Stimulated activated CD8-positive, alpha-beta memory T cell treated with anti-CD3 and anti-CD28 coated beads, Interleukin-2, amount 100 ng/mL, for 48 hours (primary cell): ENCODE measurements at regions not wholly inside any gene's neighbourhood (a gene's known extent, or its start where the extent isn't known, plus 50 kb on each side); places are given as distances from the start of the nearest gene placed in this dataset.
"Not testable (repeated sequence)": the region's sequence is repeated elsewhere in the genome, so short reads cannot be mapped to it uniquely, and the experiment has no call there.

ENCODE experiments used
- DNase-seq, 2 donors: peaks; one replicate each; pipeline ENCODE4 v3.0.0-alpha.2; 2020; ENCODE audit warnings: low read depth in 2 of 2

GRCh38 chr9:110023221-110023620 is 184.7 kb downstream of the C9orf152 start:
- not testable (repeated sequence) for DNase-seq

GRCh38 chr9:110025551-110026170 is 182.3 kb downstream of the C9orf152 start:
- DNase-seq, result no peak

GRCh38 chr9:110027671-110028081 is 180.3 kb downstream of the C9orf152 start:
- no peak for DNase-seq

DNA sequence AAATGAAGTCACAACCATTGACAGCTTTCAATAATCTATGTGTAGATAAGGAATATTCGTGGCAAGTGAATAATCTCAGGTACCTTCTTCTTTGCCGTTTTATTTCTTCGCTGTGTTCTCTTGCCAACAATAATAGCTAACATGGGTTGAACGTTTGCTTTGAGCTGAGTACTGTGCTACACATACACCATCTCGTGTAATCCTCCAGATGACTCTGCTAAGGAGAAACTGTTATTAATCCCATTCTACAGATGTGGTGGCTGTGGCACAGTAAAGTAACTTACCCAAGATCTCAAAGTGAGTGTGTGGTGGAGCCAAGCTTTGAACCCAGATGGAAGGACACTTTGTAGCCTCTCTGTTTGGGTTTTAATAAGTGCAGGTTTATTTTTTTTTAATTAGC is 179.7 kb downstream of the C9orf152 start:
- DNase-seq, result no peak

DNA sequence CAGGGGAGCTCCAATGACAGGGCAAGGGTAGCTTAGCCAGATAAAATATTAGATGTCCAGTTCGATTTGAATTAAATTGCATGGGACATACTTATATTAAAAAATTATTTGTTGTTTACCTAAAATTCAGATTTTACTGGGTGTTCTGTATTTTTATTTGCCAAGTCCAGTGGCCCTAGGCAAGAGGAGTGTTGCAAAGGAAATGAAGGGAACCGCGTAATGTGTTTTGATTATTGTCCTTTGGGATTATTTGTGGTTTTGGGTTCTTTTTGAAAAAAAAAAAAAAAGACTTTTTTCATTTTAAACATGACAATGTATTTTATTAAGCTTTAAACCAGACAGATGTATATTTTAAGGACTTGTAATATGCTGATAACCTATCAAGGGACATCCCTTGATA is 179.3 kb downstream of the C9orf152 start:
- DNase-seq, result no peak

DNA sequence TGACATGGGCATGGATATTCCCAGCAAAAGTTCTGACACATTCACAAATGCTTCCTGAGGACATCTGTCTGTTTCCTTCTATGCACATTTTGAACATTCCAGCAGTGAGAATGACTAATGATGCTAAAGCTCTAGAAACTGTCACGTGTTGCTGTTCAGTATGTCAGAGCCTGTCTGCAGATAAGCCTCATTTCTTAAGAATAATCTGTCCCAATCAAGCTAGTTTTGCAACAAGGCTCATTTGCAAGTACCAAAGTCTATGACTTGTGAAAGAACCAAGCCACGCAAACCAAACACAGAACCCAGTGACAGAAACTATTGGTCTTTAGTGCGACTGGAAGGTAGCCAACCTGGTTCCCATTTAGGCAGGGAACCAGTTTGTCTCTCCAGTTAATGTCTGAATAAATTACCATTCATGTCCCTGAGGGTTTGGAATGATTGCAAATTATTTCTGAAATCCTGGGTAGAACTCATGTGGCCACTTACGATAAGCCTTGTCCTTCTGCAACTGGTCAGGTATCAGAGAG is 178.5 kb downstream of the C9orf152 start:
- no peak for DNase-seq

DNA sequence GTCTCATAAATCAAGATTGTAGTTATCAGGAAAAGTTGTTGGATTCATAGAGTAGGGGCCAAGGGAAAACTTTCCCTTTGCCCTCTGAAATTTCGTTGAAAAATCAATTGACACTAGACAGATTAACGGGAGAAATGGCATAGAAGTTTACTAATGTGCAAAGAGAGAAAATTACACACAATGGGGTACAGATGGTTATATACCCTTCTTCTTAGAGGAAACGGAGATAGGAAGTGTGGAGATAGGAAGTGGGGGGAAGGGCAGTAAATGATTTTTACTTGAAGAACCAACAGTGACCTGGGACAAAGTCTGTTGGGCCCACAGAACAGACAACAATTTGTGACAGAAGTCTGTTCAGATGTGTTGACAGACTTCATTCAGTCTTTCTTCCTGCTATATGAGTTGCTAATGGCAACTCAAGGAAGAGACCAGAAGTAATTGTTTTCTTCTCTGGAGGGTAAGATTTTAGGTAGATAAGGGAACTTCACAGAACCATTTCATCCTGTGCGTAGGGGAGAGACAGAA is 177.9 kb downstream of the C9orf152 start:
- no peak for DNase-seq

DNA sequence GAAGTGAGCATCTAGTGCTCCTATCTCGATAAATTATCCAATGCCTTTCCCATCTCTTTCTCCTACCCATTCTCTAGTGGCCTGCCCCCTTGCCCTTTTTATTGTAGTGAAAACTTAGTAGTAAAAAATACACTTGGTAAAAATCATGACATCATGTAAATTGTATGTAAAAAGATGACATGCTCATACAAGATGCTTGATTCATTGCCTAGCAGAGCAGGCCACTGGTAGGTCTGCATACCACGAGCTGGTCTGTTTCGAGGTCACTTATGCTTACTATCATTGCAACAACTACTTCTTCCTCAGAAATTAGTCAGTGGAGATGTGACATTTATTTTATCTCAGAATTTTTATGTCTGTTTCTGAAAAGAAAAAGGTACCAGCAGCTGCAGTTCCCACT is 177.3 kb downstream of the C9orf152 start:
- DNase-seq, result no peak

DNA sequence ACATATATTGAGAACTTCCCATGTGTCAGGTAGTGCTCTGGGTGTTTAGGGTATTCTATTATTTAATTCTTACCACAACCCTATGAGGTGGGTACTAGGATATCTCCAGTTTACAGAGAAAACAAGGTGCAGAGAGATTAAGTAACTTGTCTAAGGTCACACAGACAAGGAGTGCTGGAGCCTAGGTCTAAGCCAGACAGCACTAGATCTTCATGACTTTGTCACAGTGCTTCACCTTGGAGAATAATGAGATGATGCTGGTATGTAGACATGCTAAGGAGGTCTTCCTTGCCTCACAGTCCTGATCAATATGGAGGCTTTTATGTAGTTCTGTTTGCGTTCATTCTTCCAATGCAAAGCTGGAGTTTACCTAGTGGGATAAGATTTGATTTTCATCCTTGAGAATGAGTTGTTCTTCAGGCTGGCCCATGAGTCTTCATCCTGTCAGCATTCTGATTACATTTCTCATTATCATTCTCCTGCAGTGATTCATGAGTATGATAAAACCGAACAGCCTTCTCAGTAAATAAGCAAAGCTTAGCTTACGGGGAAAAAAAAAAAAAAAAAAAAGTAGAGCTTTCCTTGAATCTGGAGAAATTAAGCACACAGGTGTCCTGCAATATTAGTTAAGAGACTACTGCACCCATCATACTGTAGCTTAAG is 176.3 kb downstream of the C9orf152 start:
- DNase-seq, result no peak

DNA sequence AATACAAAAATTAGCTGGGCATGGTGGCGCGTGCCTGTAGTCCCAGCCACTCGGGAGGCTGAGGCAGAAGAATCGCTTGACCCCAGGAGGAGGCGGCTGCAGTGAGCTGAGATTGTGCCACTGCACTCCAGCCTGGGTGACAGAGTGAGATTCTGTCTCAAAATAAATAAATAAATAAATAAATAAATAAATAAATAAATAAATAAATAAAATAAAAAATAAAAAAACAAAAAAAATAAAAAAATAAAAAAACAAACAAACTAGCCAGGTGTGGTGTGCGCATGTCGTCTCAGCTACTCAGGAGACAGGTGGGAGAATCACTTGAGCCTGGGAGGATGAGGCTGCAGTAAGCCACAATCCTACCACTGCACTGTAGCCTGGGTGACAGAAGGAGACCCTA is 175.4 kb downstream of the C9orf152 start:
- not testable (repeated sequence) for DNase-seq

DNA sequence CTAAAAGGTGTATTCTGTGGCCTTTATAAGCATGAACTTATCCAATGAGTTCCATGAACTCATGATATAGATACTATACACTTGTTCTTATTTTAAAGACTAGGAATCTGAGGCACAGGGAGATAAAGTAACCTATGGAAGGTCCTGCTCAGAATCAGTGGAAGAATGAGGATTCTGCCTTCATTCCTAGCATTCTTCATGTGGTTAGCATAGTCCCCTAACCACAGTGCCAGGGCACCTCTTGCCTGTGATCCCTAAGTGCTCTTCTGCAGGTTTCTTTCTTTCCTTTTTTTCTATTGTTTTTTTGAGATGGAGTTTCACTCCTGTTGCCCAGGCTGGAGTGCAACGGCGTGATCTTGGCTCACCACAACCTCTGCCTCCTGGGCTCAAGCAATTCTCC is 174.1 kb downstream of the C9orf152 start:
- no peak for DNase-seq

- no peak for DNase-seq
These were observed 171.7 kb downstream of the C9orf152 start for GRCh38 chr9:110036286-110036685.

- DNase-seq, result no peak
These were observed 167.2 kb downstream of the C9orf152 start for GRCh38 chr9:110040788-110041187.

DNA sequence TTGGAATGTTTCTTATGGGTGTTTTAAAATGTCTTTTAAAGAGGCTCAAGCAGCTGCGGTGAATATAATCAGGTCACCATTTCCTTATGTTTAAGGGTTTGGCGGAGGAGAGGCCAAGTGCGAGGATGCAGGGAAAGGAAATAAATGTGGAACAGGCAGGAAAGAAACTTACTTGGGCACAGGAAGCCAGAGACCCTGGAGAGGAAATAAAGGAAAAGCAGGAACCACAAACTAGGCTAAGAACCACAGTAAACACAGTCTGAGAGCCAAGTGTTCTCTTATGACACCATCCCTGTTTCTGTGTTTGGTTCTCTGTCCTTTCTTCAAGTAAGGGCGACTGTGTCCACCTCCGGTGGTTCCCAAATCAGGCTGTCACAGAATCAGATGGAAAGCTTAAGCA is 166.5 kb downstream of the C9orf152 start:
- DNase-seq, result no peak

GRCh38 chr9:110047232-110047954 is 160.6 kb downstream of the C9orf152 start:
- DNase-seq, result no peak

- DNase-seq, result no peak
These were observed 160.0 kb downstream of the C9orf152 start for GRCh38 chr9:110047955-110048402.

- DNase-seq, result peak; percentile 45 to 73
These were observed 159.5 kb downstream of the C9orf152 start for GRCh38 chr9:110048403-110048975.

GRCh38 chr9:110048976-110049698 is 158.8 kb downstream of the C9orf152 start:
- no peak for DNase-seq

DNA sequence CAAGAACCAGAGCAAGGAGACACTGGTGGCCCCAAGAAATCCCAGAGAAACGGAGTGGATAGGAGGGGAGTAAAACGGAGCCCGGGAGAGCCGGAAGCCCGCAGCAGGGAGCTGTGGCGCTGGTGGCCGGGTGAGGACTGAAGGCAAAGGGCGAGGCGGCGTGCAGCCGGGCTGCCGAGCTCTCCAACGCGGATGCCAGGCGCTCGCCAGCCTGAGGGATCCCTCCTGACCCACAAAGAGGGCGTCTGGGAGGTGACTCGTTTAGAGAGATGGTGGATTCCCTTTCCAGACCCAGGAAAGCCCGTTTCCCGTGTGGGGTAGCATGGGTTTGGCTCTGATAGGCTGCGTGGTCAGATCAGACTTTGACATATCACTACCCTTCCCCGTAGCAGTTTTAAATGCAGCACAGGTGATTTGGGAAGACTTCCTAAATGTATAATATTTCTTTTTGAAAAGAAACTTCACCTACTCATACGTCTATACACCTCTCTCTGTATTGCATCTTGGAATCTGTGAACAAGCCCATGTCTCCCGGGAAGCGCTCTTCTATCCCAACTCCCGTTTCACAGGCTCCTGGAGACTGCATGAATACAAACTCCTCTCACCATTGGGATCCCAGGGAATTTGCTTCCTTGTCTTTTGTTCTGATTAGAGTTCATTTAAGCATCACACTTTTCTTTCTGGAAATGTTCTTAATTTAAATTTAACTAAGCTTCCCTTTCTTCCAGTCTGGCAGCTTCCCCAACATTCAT is 158.1 kb downstream of the C9orf152 start:
- DNase-seq, result no peak

DNA sequence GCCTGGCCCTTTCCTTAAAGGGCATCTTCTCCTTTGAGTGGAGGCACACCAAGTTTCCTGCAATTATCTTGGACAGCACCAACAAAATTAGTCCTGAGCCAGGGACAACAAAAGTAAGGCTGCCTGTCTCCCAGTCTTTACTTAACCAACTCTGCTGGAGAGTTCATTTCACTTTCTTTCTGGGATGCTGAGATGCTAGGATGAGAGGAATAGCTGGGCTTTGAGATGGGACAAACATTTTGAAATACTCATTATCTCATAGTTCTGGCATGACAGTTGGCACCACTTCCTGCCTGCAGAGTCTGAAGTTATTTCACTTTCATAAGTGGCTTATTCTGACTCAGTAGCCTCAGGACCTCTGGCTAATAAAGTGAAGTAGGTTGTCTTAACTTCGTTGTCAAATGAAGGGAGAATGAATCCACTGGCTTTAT is 157.0 kb downstream of the C9orf152 start:
- no peak for DNase-seq

DNA sequence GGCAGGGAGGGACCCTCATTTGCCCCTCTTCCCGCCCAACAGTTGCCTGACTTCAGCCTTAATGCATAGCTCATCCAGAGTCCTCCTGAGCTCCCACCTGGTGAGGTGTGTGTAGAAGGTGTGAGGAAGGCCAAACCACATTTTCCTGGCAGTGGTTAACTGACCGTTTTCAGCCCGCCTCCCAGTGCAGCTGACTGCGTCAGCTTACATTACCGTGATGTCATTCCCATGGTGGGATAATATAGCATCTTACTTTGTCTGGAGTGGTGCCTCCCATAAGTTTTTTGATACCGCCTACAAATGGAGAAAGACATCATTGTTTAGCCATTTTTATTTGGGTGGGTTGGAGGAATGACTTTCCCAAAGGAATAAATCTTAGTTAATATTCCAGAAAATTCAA is 151.9 kb downstream of the C9orf152 start:
- no peak for DNase-seq
